HFF-Myc (cell line): ENCODE measurements at regions not wholly inside any gene's neighbourhood (a gene's known extent, or its start where the extent isn't known, plus 50 kb on each side); places are given as distances from the start of the nearest gene placed in this dataset.

Source experiments
- DNase-seq: peaks from one replicate; pipeline ENCODE4 v3.0.0-alpha.2; 2011; ENCODE audit warnings: low read depth; ENCODE audit errors: extremely low read depth
- H3K4me3 ChIP-seq: replicated peaks from 2 replicates; pipeline ENCODE4 v1.5.1; 2011; ENCODE audit warnings: low read depth, mild to moderate bottlenecking, control low read depth, low read length
- CTCF ChIP-seq: IDR thresholded peaks from 2 replicates; pipeline ENCODE4 v1.5.1; 2012; ENCODE audit warnings: mild to moderate bottlenecking, low read depth, low read length, control low read depth; ENCODE audit errors: missing control alignments

GRCh38 chr1:96541491-96541890, 180.1 kb upstream of the PTBP2 start:
- no peak for TF ChIP-seq CTCF
- H3K4me3 ChIP-seq: no peak overlapping the region
- DNase-seq: no peak

- DNase-seq: no peak
- no peak for TF ChIP-seq CTCF
- no peak overlapping the region for H3K4me3 ChIP-seq
Measured at GRCh38 chr1:96544051-96544830, 177.3 kb upstream of the PTBP2 start.

GRCh38 chr1:96544831-96545221, 176.8 kb upstream of the PTBP2 start:
- no peak for TF ChIP-seq CTCF
- H3K4me3 ChIP-seq: no peak overlapping the region
- no peak for DNase-seq

- no peak for DNase-seq
- no peak for TF ChIP-seq CTCF
- no peak overlapping the region for H3K4me3 ChIP-seq
Measured at GRCh38 chr1:96545935-96546656, 175.5 kb upstream of the PTBP2 start.

- no peak for DNase-seq
- H3K4me3 ChIP-seq: no peak overlapping the region
- TF ChIP-seq CTCF: no peak
Measured at GRCh38 chr1:96550061-96550460, 171.5 kb upstream of the PTBP2 start.

- TF ChIP-seq CTCF: no peak
- no peak for DNase-seq
- no peak overlapping the region for H3K4me3 ChIP-seq
Measured at GRCh38 chr1:96552451-96552850, 169.1 kb upstream of the PTBP2 start.
